ENCODE measurements at regions not wholly inside any gene's neighbourhood (a gene's known extent, or its start where the extent isn't known, plus 50 kb on each side); places are given as distances from the start of the nearest gene placed in this dataset.

DNA sequence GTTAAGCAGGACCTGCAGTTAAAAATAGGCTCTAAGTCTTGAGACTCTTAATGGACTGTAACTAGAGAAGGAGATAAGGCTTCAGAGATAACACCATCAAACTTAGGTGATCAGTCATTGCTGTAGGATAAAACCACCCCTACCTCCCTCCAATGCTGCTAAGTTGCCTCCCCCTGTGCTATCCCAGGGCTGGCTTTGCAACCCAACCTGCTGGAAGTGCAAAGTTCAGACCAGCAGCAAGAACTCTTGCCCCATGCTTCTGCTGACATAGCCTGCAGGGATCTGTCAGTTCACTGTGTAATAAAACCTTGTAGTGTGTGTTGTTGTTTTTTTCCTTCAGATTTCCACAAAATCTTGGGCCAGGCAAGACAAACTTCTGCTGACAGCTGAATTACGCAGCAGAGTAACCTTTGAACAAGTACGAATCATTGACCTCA is 57.4 kb upstream of the EPB41L3 start:
- Histone ChIP-seq H3K36me3 (ENCODE audit: control insufficient read depth in 1 of 2, insufficient read depth in 2 of 2, low read length in 2 of 2) (no peaks in the 10 kb centered on the region), H3K9me3 (ENCODE audit: control insufficient read depth in 1 of 2, insufficient read depth in 1 of 2, low read depth in 1 of 2, low read length in 2 of 2) (peaks cover 11 to 30% of the 10 kb centered on the region in 2 experiments; a peak in 3 of 4 replicates), H3K4me3 (replicated peaks in 1 of 2; ENCODE audit: low read depth in 1 of 2, low read length in 2 of 2) (no peak overlapping the region), H3K9me2 (ENCODE audit: insufficient read depth) (no peaks in the 10 kb centered on the region), H3K27me3 (ENCODE audit: insufficient read depth, low read length) (no peaks in the 10 kb centered on the region), H3K79me2 (ENCODE audit: insufficient read depth, low read length) (no peaks in the 10 kb centered on the region), H3K9ac (ENCODE audit: low read length) (no peak overlapping the region), H3K27ac (ENCODE audit: low read depth, low read length) (no peak overlapping the region), H3K4me2 (ENCODE audit: low read length) (no peak overlapping the region), H4K20me1 (ENCODE audit: insufficient read depth) (no peaks in the 10 kb centered on the region), H2AFZ (ENCODE audit: low read depth, low read length, poor library complexity, severe bottlenecking) (no peak overlapping the region), H3K4me1 (ENCODE audit: control insufficient read depth in 1 of 2, insufficient read depth in 2 of 2, low read length in 2 of 2) (no peaks in the 10 kb centered on the region)
- ATAC-seq: no peak
- ChIA-PET RAD21 (ENCODE audit: low non-redundant PET in 1 of 2, low total read pairs in 2 of 2, uncharacterized antibody in 2 of 2, unreplicated experiment in 2 of 2) (no interaction called here), POLR2A (no interaction called here), CTCF (no interaction called here)
- intact Hi-C loops (cut with micrococcal nuclease): no loop called here
- TF ChIP-seq ELF1 (IDR thresholded peaks at IDR 0.05; ENCODE audit: borderline replicate concordance, low read depth) (no peak), YY1 (IDR thresholded peaks at IDR 0.05; ENCODE audit: extremely low read depth, insufficient replicate concordance, low read depth, low read length) (no peak), EZH2 (IDR thresholded peaks at IDR 0.05) (no peak), FOSL1 (IDR thresholded peaks at IDR 0.05; ENCODE audit: low read depth) (no peak)
- no peak for DNase-seq (ENCODE audit: low read depth, low spot score)
- BruUV-seq (replicated peaks): no TSS peak

- intact Hi-C loops (cut with micrococcal nuclease): no loop called here
- POLR2A ChIA-PET: no interaction called here
- TF ChIP-seq JUND (IDR thresholded peaks at IDR 0.05) (no peak), POLR2A (IDR thresholded peaks at IDR 0.05; ENCODE audit: borderline replicate concordance, extremely low read depth, insufficient read depth, insufficient read length) (no peak), SP1 (IDR thresholded peaks at IDR 0.05; ENCODE audit: low read depth) (no peak), ZFX (IDR thresholded peaks at IDR 0.05) (no peak), EZH2phosphoT487 (IDR thresholded peaks at IDR 0.05; ENCODE audit: borderline replicate concordance) (no peak), POLR2AphosphoS5 (IDR thresholded peaks at IDR 0.05; ENCODE audit: low read depth, low read length) (no peak), ELF1 (IDR thresholded peaks at IDR 0.05; ENCODE audit: borderline replicate concordance, low read depth) (no peak), ZNF274 (IDR thresholded peaks at IDR 0.05; ENCODE audit: low read depth, low read length) (no peak), REST (IDR thresholded peaks at IDR 0.05; ENCODE audit: low read depth) (no peak), YY1 (IDR thresholded peaks at IDR 0.05; ENCODE audit: extremely low read depth, insufficient replicate concordance, low read depth, low read length) (no peak), MAX (IDR thresholded peaks at IDR 0.05) (no peak), ZBTB33 (IDR thresholded peaks at IDR 0.05; ENCODE audit: extremely low read depth, insufficient replicate concordance, low read length) (no peak), RAD21 (IDR thresholded peaks at IDR 0.05; ENCODE audit: low read depth) (no peak), CEBPB (IDR thresholded peaks at IDR 0.05; ENCODE audit: low read depth) (no peak)
Measured at GRCh38 chr18:5600378-5601071, 56.7 kb upstream of the EPB41L3 start.

More at GRCh38 chr18:5600378-5601071, 56.7 kb upstream of the EPB41L3 start:
- Histone ChIP-seq H3K9me2 (ENCODE audit: insufficient read depth) (no peaks in the 10 kb centered on the region), H2AFZ (ENCODE audit: low read depth, low read length, poor library complexity, severe bottlenecking) (no peak overlapping the region), H4K20me1 (ENCODE audit: insufficient read depth) (no peaks in the 10 kb centered on the region), H3K27ac (ENCODE audit: low read depth, low read length) (no peak overlapping the region), H3K9me3 (ENCODE audit: control insufficient read depth in 1 of 2, insufficient read depth in 1 of 2, low read depth in 1 of 2, low read length in 2 of 2) (peaks cover 11 to 26% of the 10 kb centered on the region in 2 experiments; a peak in 3 of 4 replicates), H3K4me1 (ENCODE audit: control insufficient read depth in 1 of 2, insufficient read depth in 2 of 2, low read length in 2 of 2) (no peaks in the 10 kb centered on the region), H3K79me2 (ENCODE audit: insufficient read depth, low read length) (no peaks in the 10 kb centered on the region), H3K4me3 (replicated peaks in 1 of 2; ENCODE audit: low read depth in 1 of 2, low read length in 2 of 2) (no peak overlapping the region), H3K4me2 (ENCODE audit: low read length) (no peak overlapping the region), H3K9ac (ENCODE audit: low read length) (no peak overlapping the region), H3K27me3 (ENCODE audit: insufficient read depth, low read length) (no peaks in the 10 kb centered on the region), H3K36me3 (ENCODE audit: control insufficient read depth in 1 of 2, insufficient read depth in 2 of 2, low read length in 2 of 2) (no peaks in the 10 kb centered on the region)
- ChIA-PET RAD21 (ENCODE audit: low non-redundant PET in 1 of 2, low total read pairs in 2 of 2, uncharacterized antibody in 2 of 2, unreplicated experiment in 2 of 2) (no interaction called here), CTCF (no interaction called here)
- DNase-seq (ENCODE audit: low read depth, low spot score) (no peak), ATAC-seq (no peak)
- no TSS peak for BruUV-seq (replicated peaks)
